ENCODE measurements at regions not wholly inside any gene's neighbourhood (a gene's known extent, or its start where the extent isn't known, plus 50 kb on each side); places are given as distances from the start of the nearest gene placed in this dataset.
"Not testable (repeated sequence)": the region's sequence is repeated elsewhere in the genome, so short reads cannot be mapped to it uniquely, and the experiment has no call there.

DNA sequence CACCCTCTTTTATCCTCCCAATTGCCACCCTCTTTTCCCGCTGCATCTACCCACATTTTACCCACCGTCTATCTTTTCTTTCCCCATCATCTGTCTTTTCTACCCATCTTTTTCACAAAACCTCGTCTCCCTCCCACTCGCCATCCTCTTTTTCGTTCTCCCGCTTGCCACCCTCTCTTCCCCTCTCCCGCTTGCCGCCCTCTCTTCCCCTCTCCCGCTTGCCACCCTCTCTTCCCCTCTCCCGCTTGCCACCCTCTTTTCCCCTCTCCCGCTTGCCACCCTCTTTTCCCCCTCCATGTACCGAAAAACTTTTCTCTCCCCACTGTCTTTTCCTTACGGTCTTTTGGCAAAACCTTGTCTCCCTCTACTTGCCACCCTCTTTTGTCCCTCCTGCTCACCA lies 97.7 kb upstream of the POTEC start:
- H3K79me2 ChIP-seq (ENCODE audit: insufficient read depth, low read length); H3K9me3 ChIP-seq (ENCODE audit: low read depth, low read length); H3K4me3 ChIP-seq (ENCODE audit: insufficient read depth, low read length); DNase-seq (ENCODE audit: insufficient read length, low spot score, missing footprints); H3K27me3 ChIP-seq (ENCODE audit: insufficient read depth, low read length); H3K4me2 ChIP-seq (ENCODE audit: insufficient read depth, low read length); H2AFZ ChIP-seq (ENCODE audit: low read length); H4K20me1 ChIP-seq (ENCODE audit: insufficient read depth, low read length); H3K4me1 ChIP-seq (ENCODE audit: insufficient read depth, low read length); H3K36me3 ChIP-seq (ENCODE audit: insufficient read depth, low read length); H3K27ac ChIP-seq (ENCODE audit: low read depth, low read length): not testable (repeated sequence)

DNA sequence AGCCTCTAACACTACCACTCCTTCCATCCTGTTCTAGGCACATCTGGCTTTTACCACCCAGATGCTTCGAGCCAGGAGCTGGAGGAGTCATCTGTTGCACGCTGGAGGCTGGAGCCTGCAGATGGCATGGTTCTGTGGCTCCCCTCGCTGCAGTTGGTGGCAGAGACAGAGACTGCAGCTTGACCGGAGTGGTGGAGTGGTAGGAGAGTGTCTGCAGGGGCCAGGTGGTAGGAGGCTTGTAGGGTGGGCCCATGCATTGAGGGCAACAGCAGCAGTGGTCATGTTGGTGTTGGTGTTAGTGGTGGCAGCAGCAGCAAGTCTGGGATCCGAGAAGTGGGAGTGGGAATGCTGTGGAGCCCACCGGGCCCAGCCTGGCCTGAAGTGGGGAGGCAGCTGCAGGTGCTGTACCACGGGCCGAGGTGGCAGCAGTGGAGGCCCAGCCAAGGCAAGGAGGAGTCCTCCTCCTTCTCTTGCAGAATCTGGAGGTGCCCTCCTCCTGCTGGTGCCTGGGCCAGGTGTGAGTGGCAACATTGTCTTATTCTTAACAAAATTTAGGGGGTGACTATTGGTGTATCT lies 100.4 kb upstream of the POTEC start:
- H3K27me3 ChIP-seq (ENCODE audit: insufficient read depth, low read length); H3K79me2 ChIP-seq (ENCODE audit: insufficient read depth, low read length); H3K27ac ChIP-seq (ENCODE audit: low read depth, low read length); H3K4me3 ChIP-seq (ENCODE audit: insufficient read depth, low read length); H2AFZ ChIP-seq (ENCODE audit: low read length); H3K36me3 ChIP-seq (ENCODE audit: insufficient read depth, low read length); H3K9me3 ChIP-seq (ENCODE audit: low read depth, low read length); H3K4me2 ChIP-seq (ENCODE audit: insufficient read depth, low read length); DNase-seq (ENCODE audit: insufficient read length, low spot score, missing footprints); H3K4me1 ChIP-seq (ENCODE audit: insufficient read depth, low read length); H4K20me1 ChIP-seq (ENCODE audit: insufficient read depth, low read length): not testable (repeated sequence)

DNA sequence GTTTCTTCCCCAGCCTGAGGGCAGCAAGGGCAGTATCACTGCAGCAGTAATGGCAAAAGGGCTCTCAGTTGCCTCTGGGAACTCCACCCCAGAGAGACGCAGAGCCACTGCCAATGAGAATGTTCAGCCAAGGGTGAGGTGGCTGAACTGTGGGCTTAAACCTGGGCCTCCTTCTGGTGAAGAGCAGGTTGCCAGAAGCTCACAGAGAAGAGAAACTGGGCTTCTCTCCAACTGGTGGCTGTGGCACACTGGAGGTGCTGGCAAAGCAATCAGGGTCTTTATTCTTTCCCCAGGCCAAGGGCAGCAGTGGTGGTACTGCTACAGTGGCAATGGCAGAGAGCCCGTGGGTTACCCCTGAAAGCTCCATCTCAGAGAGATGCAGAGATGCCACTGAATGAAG lies 54.9 kb upstream of the ANKRD30B start:
- H2AFZ ChIP-seq (ENCODE audit: low read length); H3K4me3 ChIP-seq (ENCODE audit: insufficient read depth, low read length); H3K36me3 ChIP-seq (ENCODE audit: insufficient read depth, low read length); H3K4me2 ChIP-seq (ENCODE audit: insufficient read depth, low read length); H3K27ac ChIP-seq (ENCODE audit: low read depth, low read length); H3K27me3 ChIP-seq (ENCODE audit: insufficient read depth, low read length); H4K20me1 ChIP-seq (ENCODE audit: insufficient read depth, low read length); DNase-seq (ENCODE audit: insufficient read length, low spot score, missing footprints); H3K9me3 ChIP-seq (ENCODE audit: low read depth, low read length); H3K4me1 ChIP-seq (ENCODE audit: insufficient read depth, low read length); H3K79me2 ChIP-seq (ENCODE audit: insufficient read depth, low read length): not testable (repeated sequence)

DNA sequence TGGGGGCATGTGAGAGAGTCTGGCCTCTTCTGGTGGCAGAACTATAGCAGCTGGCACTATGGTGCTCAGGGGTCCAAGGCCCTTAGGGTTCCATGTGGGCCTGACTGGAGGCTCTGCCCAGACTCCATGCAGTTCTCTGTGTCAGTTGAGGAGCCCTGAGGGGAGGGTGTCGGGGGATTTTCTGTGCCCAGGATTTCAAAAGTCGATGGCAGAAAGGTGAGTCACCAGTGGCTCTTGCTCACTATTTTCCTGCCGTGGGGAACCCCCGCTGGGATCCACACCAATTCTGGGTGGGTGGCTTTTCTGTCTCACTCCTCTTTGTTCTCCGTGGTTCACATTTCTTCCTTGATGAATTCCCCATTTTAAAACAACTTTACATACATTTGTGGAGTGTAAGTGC lies 54.1 kb upstream of the ANKRD30B start:
- not testable (repeated sequence) for H3K4me2 ChIP-seq (ENCODE audit: insufficient read depth, low read length); H4K20me1 ChIP-seq (ENCODE audit: insufficient read depth, low read length); H3K9me3 ChIP-seq (ENCODE audit: low read depth, low read length); H3K4me3 ChIP-seq (ENCODE audit: insufficient read depth, low read length); H3K79me2 ChIP-seq (ENCODE audit: insufficient read depth, low read length); H2AFZ ChIP-seq (ENCODE audit: low read length); DNase-seq (ENCODE audit: insufficient read length, low spot score, missing footprints); H3K36me3 ChIP-seq (ENCODE audit: insufficient read depth, low read length); H3K4me1 ChIP-seq (ENCODE audit: insufficient read depth, low read length); H3K27ac ChIP-seq (ENCODE audit: low read depth, low read length); H3K27me3 ChIP-seq (ENCODE audit: insufficient read depth, low read length)

DNA sequence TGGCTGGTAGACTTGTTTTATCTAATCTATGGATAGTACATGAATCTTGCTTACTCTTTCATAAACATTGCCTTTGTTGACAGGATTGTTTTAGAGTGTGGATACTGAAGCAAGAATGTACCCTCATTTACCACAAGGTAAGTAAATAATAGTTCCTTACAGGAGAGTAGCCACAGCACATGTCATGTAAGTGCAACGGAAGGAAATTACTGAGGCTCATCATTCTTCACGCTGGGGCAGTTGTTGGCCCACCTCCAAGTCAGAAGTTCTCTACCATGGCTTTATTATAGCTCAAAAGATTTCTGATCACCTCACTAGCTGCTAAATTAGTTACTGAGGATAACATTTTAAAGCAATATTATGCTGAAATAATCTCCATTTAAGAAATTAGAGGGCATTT lies 50.0 kb upstream of the ANKRD30B start:
- not testable (repeated sequence) for H3K9me3 ChIP-seq (ENCODE audit: low read depth, low read length); H3K36me3 ChIP-seq (ENCODE audit: insufficient read depth, low read length); H4K20me1 ChIP-seq (ENCODE audit: insufficient read depth, low read length); H3K27me3 ChIP-seq (ENCODE audit: insufficient read depth, low read length); H3K4me3 ChIP-seq (ENCODE audit: insufficient read depth, low read length); H3K79me2 ChIP-seq (ENCODE audit: insufficient read depth, low read length); H3K4me2 ChIP-seq (ENCODE audit: insufficient read depth, low read length); H3K27ac ChIP-seq (ENCODE audit: low read depth, low read length); H2AFZ ChIP-seq (ENCODE audit: low read length); H3K4me1 ChIP-seq (ENCODE audit: insufficient read depth, low read length); DNase-seq (ENCODE audit: insufficient read length, low spot score, missing footprints)

All from osteoblast (primary cell).